Neural cell (in vitro differentiated cells): ENCODE measurements at regions not wholly inside any gene's neighbourhood (a gene's known extent, or its start where the extent isn't known, plus 50 kb on each side); places are given as distances from the start of the nearest gene placed in this dataset.

Experiments
- H2AFZ ChIP-seq: fragments of 200-600, 300-800 bp; sonication (generic), shearing (Covaris generic); 2 replicates; pipeline ENCODE4 v1.6.0; 2014; ENCODE audit warnings: low read depth, mild to moderate bottlenecking, antibody characterized with exemption, low read length, moderate library complexity
- H3F3A ChIP-seq: fragments of 200-600 bp; shearing (Covaris generic); 2 replicates; pipeline ENCODE4 v1.6.1; 2016; ENCODE audit warnings: mild to moderate bottlenecking, moderate library complexity, mixed read lengths, antibody characterized with exemption, low read length; ENCODE audit not compliant: insufficient read depth, poor library complexity, severe bottlenecking
- H3K27ac ChIP-seq: fragments of 200-600, 300-800 bp; sonication (generic), shearing (Covaris generic); 2 replicates; pipeline ENCODE4 v1.5.1; 2014; ENCODE audit warnings: mild to moderate bottlenecking, low read length, moderate library complexity
- H3K27me3 ChIP-seq: fragments of 300-800, 200-600 bp; sonication (generic), shearing (Covaris generic); 2 replicates; pipeline ENCODE4 v1.6.0; 2014; ENCODE audit warnings: mild to moderate bottlenecking, low read depth, low read length, moderate library complexity; ENCODE audit not compliant: insufficient read depth
- H3K36me3 ChIP-seq: fragments of 300-800, 200-600 bp; sonication (generic), shearing (Covaris generic); 2 replicates; pipeline ENCODE4 v1.5.1; 2014; ENCODE audit warnings: mild to moderate bottlenecking, antibody characterized with exemption, low read length, moderate library complexity; ENCODE audit not compliant: insufficient read depth
- H3K4me2 ChIP-seq: fragments of 300-800, 200-600 bp; sonication (generic), shearing (Covaris generic); 2 replicates; pipeline ENCODE4 v1.6.0; 2014; ENCODE audit warnings: mild to moderate bottlenecking, low read length
- H3K4me3 ChIP-seq: fragments of 300-800, 200-600 bp; sonication (generic), shearing (Covaris generic); 2 replicates; pipeline ENCODE4 v1.5.1; 2014; ENCODE audit warnings: mild to moderate bottlenecking, low read length, moderate library complexity
- H3K79me2 ChIP-seq: fragments of 200-600 bp; shearing (Covaris generic); replicated peaks from 2 replicates; pipeline ENCODE4 v1.6.0; 2014; ENCODE audit warnings: mild to moderate bottlenecking, low read length, moderate library complexity; ENCODE audit not compliant: insufficient read depth
- H3K9ac ChIP-seq: fragments of 300-800, 200-600 bp; sonication (generic), shearing (Covaris generic); 2 replicates; pipeline ENCODE4 v1.6.1; 2016; ENCODE audit warnings: mild to moderate bottlenecking, low read length, mixed read lengths
- H3K9me2 ChIP-seq: fragments of 200-600 bp; shearing (Covaris generic); 2 replicates; pipeline ENCODE4 v1.6.1; 2016; ENCODE audit warnings: mild to moderate bottlenecking, low read length, mixed read lengths; ENCODE audit not compliant: insufficient read depth
- H3K9me3 ChIP-seq: fragments of 200-600, 300-800 bp; sonication (generic), shearing (Covaris generic); 2 replicates; pipeline ENCODE4 v1.6.1; 2016; ENCODE audit warnings: mild to moderate bottlenecking, mixed run types, low read length, moderate library complexity, mixed read lengths
- H4K20me1 ChIP-seq: fragments of 200-600 bp; shearing (Covaris generic); 2 replicates; pipeline ENCODE4 v1.6.1; 2016; ENCODE audit warnings: mild to moderate bottlenecking, mixed run types; ENCODE audit not compliant: insufficient read depth
- CTCF ChIP-seq: fragments of 450-650 bp; IDR thresholded peaks from 2 replicates; pipeline ENCODE4 v1.5.1; 2014; ENCODE audit warnings: antibody characterized with exemption, mild to moderate bottlenecking, moderate library complexity; ENCODE audit not compliant: poor library complexity, severe bottlenecking
- EP300 ChIP-seq: fragments of 450-650 bp; conservative IDR thresholded peaks from 2 replicates; pipeline ENCODE4 v1.6.1; 2014; ENCODE audit warnings: antibody characterized with exemption, mild to moderate bottlenecking, moderate library complexity; ENCODE audit not compliant: poor library complexity, severe bottlenecking
- EZH2 ChIP-seq: fragments of 200-600, 300-800 bp; shearing (Covaris generic), sonication (generic); IDR thresholded peaks from 2 replicates; pipeline ENCODE4 v1.6.1; 2014; ENCODE audit warnings: antibody characterized with exemption, low read length, borderline replicate concordance, mild to moderate bottlenecking; ENCODE audit not compliant: insufficient read depth, poor library complexity, severe bottlenecking
- MXI1 ChIP-seq: fragments of 450-650 bp; conservative IDR thresholded peaks from 2 replicates; pipeline ENCODE4 v1.6.1; 2014; ENCODE audit warnings: antibody characterized with exemption, mild to moderate bottlenecking; ENCODE audit not compliant: poor library complexity, severe bottlenecking
- POLR2AphosphoS5 ChIP-seq: IDR thresholded peaks from 2 replicates; pipeline ENCODE4 v1.6.1; 2012
- RAD21 ChIP-seq: fragments of 450-650 bp; conservative IDR thresholded peaks from 2 replicates; pipeline ENCODE4 v1.6.1; 2014; ENCODE audit warnings: antibody characterized with exemption, mild to moderate bottlenecking, moderate library complexity
- REST ChIP-seq: IDR thresholded peaks from 2 replicates; pipeline ENCODE4 v1.6.1; 2012; ENCODE audit warnings: borderline replicate concordance
- SMC3 ChIP-seq: fragments of 450-650 bp; conservative IDR thresholded peaks from 2 replicates; pipeline ENCODE4 v1.6.1; 2014; ENCODE audit warnings: antibody characterized with exemption, mild to moderate bottlenecking, moderate library complexity; ENCODE audit not compliant: poor library complexity
- TAF1 ChIP-seq: IDR thresholded peaks from 2 replicates; pipeline ENCODE4 v1.6.1; 2012; ENCODE audit warnings: low read depth

- no peak overlapping the region for H2AFZ ChIP-seq
- TF ChIP-seq EZH2 (no peak), POLR2AphosphoS5 (no peak), RAD21 (no peak)
- no peaks in the 10 kb centered on the region for H3K79me2 ChIP-seq
- H3K4me3 ChIP-seq: no peak overlapping the region
- no peak overlapping the region for H3K27ac ChIP-seq
- no peaks in the 10 kb centered on the region for H3K36me3 ChIP-seq
- H3K9ac ChIP-seq: no peak overlapping the region
- H3K9me3 ChIP-seq: peaks cover 10% of the 10 kb centered on the region
- H3K4me2 ChIP-seq: no peak overlapping the region
- no peaks in the 10 kb centered on the region for H4K20me1 ChIP-seq
- H3K9me2 ChIP-seq: no peaks in the 10 kb centered on the region
- no peaks in the 10 kb centered on the region for H3K27me3 ChIP-seq
- H3F3A ChIP-seq: no peaks in the 10 kb centered on the region
Measured at GRCh38 chr9:71609448-71609830, 158.9 kb downstream of the CEMIP2 start.

- Histone ChIP-seq H3K27me3 (no peaks in the 10 kb centered on the region), H3K9me3 (peaks cover 10% of the 10 kb centered on the region), H3K4me3 (no peak overlapping the region), H3K27ac (no peak overlapping the region), H3K4me2 (no peak overlapping the region), H3K9me2 (no peaks in the 10 kb centered on the region), H3K79me2 (no peaks in the 10 kb centered on the region), H3F3A (no peaks in the 10 kb centered on the region), H2AFZ (no peak overlapping the region), H3K9ac (no peak overlapping the region), H3K36me3 (no peaks in the 10 kb centered on the region), H4K20me1 (no peaks in the 10 kb centered on the region)
- no peak for TF ChIP-seq EZH2
- TF ChIP-seq REST: no peak
- no peak for TF ChIP-seq POLR2AphosphoS5
- no peak for TF ChIP-seq RAD21
- TF ChIP-seq MXI1: no peak
- no peak for TF ChIP-seq EP300
Measured at GRCh38 chr9:71608825-71609447, 159.4 kb downstream of the CEMIP2 start.

- H2AFZ ChIP-seq: no peak overlapping the region
- TF ChIP-seq EZH2 (no peak), TAF1 (no peak), POLR2AphosphoS5 (no peak), REST (no peak), CTCF (no peak), SMC3 (no peak), MXI1 (no peak), RAD21 (no peak)
- no peaks in the 10 kb centered on the region for H3K36me3 ChIP-seq
- H4K20me1 ChIP-seq: no peaks in the 10 kb centered on the region
- H3K9me3 ChIP-seq: peaks cover 10% of the 10 kb centered on the region
- H3F3A ChIP-seq: no peaks in the 10 kb centered on the region
- no peaks in the 10 kb centered on the region for H3K27me3 ChIP-seq
- no peak overlapping the region for H3K27ac ChIP-seq
- H3K9ac ChIP-seq: no peak overlapping the region
- H3K4me3 ChIP-seq: no peak overlapping the region
- no peak overlapping the region for H3K4me2 ChIP-seq
- H3K9me2 ChIP-seq: no peaks in the 10 kb centered on the region
- H3K79me2 ChIP-seq: no peaks in the 10 kb centered on the region
Measured at GRCh38 chr9:71608021-71608420, 160.3 kb downstream of the CEMIP2 start.
